ENCODE measurements at regions not wholly inside any gene's neighbourhood (a gene's known extent, or its start where the extent isn't known, plus 50 kb on each side); places are given as distances from the start of the nearest gene placed in this dataset.
"Not testable (repeated sequence)": the region's sequence is repeated elsewhere in the genome, so short reads cannot be mapped to it uniquely, and the experiment has no call there.

DNA sequence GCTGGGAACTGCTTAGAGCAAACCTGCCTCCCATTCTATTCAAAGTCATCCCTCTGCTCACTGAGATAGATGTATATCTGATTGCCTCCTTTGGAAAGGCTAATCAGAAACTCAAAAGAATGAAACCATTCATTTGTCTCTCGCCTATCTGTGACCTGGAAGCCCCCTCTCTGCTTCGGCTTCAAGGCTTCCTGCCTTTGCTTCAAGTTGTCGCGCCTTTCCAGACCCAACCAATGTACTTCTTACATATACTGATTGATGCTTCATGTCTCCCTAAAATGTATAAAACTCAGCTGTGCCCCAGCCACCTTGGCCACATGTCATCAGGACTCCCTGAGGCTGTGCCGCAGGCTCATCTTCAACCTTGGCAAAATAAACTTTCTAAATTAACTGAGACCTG lies 111.9 kb upstream of the BMP2K start:
- H3K27ac Mint-ChIP-seq: not testable (repeated sequence)

DNA sequence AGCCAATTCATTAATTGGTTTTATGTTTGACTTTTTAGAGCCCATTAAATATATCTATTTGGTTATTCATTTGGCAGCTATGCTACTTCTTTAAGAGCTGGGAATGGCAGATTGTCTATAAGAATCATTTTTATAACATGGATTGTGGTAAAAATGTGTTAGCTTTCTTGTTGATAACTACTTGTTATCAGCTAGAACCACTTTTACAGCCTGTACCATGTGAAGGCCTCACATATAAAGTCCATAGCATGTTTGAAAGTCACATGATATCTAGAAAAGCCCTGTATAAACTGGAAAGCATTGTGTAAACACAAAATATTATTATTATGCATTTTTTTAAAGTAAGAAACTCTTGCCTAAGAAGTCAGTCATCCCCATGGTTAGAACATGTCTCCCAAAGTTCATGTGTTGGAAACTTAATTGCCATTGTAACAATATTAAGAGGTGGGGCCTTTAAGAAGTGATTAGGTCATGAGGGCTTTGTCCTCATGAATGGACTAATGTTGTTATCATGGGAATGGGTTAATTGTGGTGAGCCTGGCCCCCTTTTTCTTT lies 110.9 kb upstream of the BMP2K start:
- Mint-ChIP-seq H3K36me3 (no peaks in the 10 kb centered on the region), H3K4me3 (no peak overlapping the region), H3K9me3 (no peaks in the 10 kb centered on the region), H3K27me3 (ENCODE audit: low read depth) (peaks cover 6% of the 10 kb centered on the region; the same call in 1 of the 2 replicates), H3K27ac (no peak overlapping the region), H3K4me1 (peaks cover 27% of the 10 kb centered on the region)
- ChIA-PET POLR2A (no interaction called here), CTCF (no interaction called here)
- ATAC-seq (no peak), DNase-seq (ENCODE audit: low spot score) (no peak)
- TF ChIP-seq HMGA2 (CRISPR knock-in tag; IDR thresholded peaks at IDR 0.05): no peak
- TF ChIP-seq, protein P1, sequence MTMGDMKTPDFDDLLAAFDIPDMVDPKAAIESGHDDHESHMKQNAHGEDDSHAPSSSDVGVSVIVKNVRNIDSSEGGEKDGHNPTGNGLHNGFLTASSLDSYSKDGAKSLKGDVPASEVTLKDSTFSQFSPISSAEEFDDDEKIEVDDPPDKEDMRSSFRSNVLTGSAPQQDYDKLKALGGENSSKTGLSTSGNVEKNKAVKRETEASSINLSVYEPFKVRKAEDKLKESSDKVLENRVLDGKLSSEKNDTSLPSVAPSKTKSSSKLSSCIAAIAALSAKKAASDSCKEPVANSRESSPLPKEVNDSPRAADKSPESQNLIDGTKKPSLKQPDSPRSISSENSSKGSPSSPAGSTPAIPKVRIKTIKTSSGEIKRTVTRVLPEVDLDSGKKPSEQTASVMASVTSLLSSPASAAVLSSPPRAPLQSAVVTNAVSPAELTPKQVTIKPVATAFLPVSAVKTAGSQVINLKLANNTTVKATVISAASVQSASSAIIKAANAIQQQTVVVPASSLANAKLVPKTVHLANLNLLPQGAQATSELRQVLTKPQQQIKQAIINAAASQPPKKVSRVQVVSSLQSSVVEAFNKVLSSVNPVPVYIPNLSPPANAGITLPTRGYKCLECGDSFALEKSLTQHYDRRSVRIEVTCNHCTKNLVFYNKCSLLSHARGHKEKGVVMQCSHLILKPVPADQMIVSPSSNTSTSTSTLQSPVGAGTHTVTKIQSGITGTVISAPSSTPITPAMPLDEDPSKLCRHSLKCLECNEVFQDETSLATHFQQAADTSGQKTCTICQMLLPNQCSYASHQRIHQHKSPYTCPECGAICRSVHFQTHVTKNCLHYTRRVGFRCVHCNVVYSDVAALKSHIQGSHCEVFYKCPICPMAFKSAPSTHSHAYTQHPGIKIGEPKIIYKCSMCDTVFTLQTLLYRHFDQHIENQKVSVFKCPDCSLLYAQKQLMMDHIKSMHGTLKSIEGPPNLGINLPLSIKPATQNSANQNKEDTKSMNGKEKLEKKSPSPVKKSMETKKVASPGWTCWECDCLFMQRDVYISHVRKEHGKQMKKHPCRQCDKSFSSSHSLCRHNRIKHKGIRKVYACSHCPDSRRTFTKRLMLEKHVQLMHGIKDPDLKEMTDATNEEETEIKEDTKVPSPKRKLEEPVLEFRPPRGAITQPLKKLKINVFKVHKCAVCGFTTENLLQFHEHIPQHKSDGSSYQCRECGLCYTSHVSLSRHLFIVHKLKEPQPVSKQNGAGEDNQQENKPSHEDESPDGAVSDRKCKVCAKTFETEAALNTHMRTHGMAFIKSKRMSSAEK (CRISPR knock-in tag; IDR thresholded peaks at IDR 0.05; ENCODE audit: borderline replicate concordance): no peak

More for the DNA sequence above, 111.9 kb upstream of the BMP2K start:
- H3K4me1 Mint-ChIP-seq: peaks cover 25% of the 10 kb centered on the region
- POLR2A ChIA-PET; H3K4me3 Mint-ChIP-seq; ATAC-seq; CTCF ChIA-PET; H3K9me3 Mint-ChIP-seq; H3K36me3 Mint-ChIP-seq; H3K27me3 Mint-ChIP-seq (ENCODE audit: low read depth); DNase-seq (ENCODE audit: low spot score): not testable (repeated sequence)

DNA sequence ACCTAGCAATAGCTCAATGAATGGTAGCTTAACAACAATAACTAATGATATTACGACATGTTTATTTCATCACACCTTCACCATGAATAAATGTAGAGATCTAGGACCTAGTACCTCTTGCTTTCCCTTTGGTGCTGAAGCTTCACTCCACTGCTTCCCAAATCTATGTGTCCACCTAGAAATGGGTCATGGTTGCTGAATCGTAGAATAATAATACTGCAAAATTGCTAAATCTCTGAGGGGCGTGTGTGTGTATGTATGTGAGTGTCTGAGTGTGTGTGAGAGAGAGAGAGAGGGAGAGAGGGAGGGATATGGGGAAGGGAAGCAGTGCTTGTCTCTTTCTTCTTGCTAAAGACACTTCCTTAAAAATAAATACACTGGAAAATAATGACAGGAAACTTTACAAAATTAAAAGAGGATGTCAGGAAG lies 109.3 kb upstream of the BMP2K start:
- POLR2A ChIA-PET: no interaction called here
- no peak overlapping the region for H3K27ac Mint-ChIP-seq
- DNase-seq (ENCODE audit: low spot score) (no peak), ATAC-seq (no peak)
- H3K36me3 Mint-ChIP-seq: no peaks in the 10 kb centered on the region
- H3K4me3 Mint-ChIP-seq: no peak overlapping the region
- H3K4me1 Mint-ChIP-seq: peaks cover 25% of the 10 kb centered on the region
- H3K9me3 Mint-ChIP-seq: no peaks in the 10 kb centered on the region
- H3K27me3 Mint-ChIP-seq (ENCODE audit: low read depth): peaks cover 6% of the 10 kb centered on the region; the same call in 1 of the 2 replicates
- TF ChIP-seq TP53 (CRISPR knock-in tag; IDR thresholded peaks at IDR 0.05) (no peak), SMAD3 (CRISPR knock-in tag; IDR thresholded peaks at IDR 0.05; ENCODE audit: borderline replicate concordance) (no peak)
- CTCF ChIA-PET: no interaction called here

DNA sequence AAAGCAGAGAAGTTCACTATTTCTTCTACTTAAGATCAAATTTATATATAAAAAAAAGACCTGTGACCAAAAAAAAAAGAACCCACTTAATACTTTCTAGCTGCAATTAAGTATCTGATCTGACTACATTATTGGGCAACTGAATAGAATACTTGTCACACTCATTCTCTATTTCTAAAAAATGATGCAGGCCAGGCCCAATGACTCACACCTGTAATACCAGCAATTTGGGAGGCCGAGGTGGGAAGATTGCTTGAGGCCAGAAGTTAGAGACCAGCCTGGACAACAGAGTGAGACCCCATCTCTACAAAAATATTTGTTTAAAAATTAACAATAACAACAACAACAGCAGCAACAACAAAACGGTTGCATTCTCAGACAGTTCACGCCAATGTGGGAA lies 108.8 kb upstream of the BMP2K start:
- ChIA-PET POLR2A (no interaction called here), CTCF (no interaction called here)
- Mint-ChIP-seq H3K27me3 (ENCODE audit: low read depth) (peaks cover 6% of the 10 kb centered on the region; the same call in 1 of the 2 replicates), H3K4me1 (peaks cover 20% of the 10 kb centered on the region), H3K36me3 (no peaks in the 10 kb centered on the region), H3K4me3 (no peak overlapping the region), H3K27ac (no peak overlapping the region), H3K9me3 (no peaks in the 10 kb centered on the region)
- no peak for TF ChIP-seq NFE2L1 (CRISPR knock-in tag; IDR thresholded peaks at IDR 0.05)
- TF ChIP-seq, protein P2, sequence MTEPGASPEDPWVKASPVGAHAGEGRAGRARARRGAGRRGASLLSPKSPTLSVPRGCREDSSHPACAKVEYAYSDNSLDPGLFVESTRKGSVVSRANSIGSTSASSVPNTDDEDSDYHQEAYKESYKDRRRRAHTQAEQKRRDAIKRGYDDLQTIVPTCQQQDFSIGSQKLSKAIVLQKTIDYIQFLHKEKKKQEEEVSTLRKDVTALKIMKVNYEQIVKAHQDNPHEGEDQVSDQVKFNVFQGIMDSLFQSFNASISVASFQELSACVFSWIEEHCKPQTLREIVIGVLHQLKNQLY (CRISPR knock-in tag; IDR thresholded peaks at IDR 0.05): no peak
- no peak for TF ChIP-seq CBFB (CRISPR knock-in tag; IDR thresholded peaks at IDR 0.05; ENCODE audit: low read depth)
- TF ChIP-seq, protein P3, sequence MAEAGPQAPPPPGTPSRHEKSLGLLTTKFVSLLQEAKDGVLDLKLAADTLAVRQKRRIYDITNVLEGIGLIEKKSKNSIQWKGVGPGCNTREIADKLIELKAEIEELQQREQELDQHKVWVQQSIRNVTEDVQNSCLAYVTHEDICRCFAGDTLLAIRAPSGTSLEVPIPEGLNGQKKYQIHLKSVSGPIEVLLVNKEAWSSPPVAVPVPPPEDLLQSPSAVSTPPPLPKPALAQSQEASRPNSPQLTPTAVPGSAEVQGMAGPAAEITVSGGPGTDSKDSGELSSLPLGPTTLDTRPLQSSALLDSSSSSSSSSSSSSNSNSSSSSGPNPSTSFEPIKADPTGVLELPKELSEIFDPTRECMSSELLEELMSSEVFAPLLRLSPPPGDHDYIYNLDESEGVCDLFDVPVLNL (CRISPR knock-in tag; IDR thresholded peaks at IDR 0.05; ENCODE audit: borderline replicate concordance, low read depth): no peak
- TF ChIP-seq ZNF423 (CRISPR knock-in tag; IDR thresholded peaks at IDR 0.05): no peak
- no peak for TF ChIP-seq JUN (CRISPR knock-in tag; IDR thresholded peaks at IDR 0.05)
- TF ChIP-seq, protein P4, sequence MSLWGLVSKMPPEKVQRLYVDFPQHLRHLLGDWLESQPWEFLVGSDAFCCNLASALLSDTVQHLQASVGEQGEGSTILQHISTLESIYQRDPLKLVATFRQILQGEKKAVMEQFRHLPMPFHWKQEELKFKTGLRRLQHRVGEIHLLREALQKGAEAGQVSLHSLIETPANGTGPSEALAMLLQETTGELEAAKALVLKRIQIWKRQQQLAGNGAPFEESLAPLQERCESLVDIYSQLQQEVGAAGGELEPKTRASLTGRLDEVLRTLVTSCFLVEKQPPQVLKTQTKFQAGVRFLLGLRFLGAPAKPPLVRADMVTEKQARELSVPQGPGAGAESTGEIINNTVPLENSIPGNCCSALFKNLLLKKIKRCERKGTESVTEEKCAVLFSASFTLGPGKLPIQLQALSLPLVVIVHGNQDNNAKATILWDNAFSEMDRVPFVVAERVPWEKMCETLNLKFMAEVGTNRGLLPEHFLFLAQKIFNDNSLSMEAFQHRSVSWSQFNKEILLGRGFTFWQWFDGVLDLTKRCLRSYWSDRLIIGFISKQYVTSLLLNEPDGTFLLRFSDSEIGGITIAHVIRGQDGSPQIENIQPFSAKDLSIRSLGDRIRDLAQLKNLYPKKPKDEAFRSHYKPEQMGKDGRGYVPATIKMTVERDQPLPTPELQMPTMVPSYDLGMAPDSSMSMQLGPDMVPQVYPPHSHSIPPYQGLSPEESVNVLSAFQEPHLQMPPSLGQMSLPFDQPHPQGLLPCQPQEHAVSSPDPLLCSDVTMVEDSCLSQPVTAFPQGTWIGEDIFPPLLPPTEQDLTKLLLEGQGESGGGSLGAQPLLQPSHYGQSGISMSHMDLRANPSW (CRISPR knock-in tag; conservative IDR thresholded peaks at IDR 0.05; ENCODE audit: low read depth): no peak
- no peak for TF ChIP-seq NFYB (CRISPR knock-in tag; conservative IDR thresholded peaks at IDR 0.05; ENCODE audit: low read depth)
- TF ChIP-seq, protein P5, sequence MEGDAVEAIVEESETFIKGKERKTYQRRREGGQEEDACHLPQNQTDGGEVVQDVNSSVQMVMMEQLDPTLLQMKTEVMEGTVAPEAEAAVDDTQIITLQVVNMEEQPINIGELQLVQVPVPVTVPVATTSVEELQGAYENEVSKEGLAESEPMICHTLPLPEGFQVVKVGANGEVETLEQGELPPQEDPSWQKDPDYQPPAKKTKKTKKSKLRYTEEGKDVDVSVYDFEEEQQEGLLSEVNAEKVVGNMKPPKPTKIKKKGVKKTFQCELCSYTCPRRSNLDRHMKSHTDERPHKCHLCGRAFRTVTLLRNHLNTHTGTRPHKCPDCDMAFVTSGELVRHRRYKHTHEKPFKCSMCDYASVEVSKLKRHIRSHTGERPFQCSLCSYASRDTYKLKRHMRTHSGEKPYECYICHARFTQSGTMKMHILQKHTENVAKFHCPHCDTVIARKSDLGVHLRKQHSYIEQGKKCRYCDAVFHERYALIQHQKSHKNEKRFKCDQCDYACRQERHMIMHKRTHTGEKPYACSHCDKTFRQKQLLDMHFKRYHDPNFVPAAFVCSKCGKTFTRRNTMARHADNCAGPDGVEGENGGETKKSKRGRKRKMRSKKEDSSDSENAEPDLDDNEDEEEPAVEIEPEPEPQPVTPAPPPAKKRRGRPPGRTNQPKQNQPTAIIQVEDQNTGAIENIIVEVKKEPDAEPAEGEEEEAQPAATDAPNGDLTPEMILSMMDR (IDR thresholded peaks at IDR 0.05): no peak
- ATAC-seq: no peak
- DNase-seq (ENCODE audit: low spot score): no peak

Measured in WTC11 (cell line).